GM10266 (cell line): ENCODE measurements at regions not wholly inside any gene's neighbourhood (a gene's known extent, or its start where the extent isn't known, plus 50 kb on each side); places are given as distances from the start of the nearest gene placed in this dataset.

ENCODE experiments used
- DNase-seq: peaks from one replicate; pipeline ENCODE4 v3.0.0; 2012; ENCODE audit errors: extremely low spot score
- TF ChIP-seq, protein P1 (sequence below): IDR thresholded peaks from 2 replicates; pipeline ENCODE4 v1.5.1; 2012; ENCODE audit warnings: mild to moderate bottlenecking, low read depth; ENCODE audit not compliant: control insufficient read depth, insufficient read depth; ENCODE audit errors: missing control alignments

DNA sequence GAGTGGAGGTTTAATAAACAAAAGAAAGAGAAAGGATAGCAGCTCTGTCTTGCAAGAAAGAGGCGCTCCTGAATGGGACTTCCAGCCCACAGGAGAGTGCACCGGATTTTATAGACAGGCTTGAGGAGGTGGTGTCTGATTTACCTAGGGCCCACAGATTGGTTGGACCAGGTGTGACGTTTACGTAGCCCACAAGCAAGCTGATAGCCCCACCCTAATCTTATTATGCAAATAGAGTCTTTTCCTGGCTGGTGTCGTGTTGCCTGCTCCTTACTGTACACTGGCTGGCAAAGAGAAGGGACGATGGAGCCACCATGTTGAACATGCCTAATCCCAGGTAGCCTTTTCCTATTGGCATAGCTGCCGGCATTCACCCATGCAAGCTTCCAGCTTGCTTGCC lies 319.7 kb upstream of the POM121L12 start:
- DNase-seq = no peak
- TF ChIP-seq, protein P1, sequence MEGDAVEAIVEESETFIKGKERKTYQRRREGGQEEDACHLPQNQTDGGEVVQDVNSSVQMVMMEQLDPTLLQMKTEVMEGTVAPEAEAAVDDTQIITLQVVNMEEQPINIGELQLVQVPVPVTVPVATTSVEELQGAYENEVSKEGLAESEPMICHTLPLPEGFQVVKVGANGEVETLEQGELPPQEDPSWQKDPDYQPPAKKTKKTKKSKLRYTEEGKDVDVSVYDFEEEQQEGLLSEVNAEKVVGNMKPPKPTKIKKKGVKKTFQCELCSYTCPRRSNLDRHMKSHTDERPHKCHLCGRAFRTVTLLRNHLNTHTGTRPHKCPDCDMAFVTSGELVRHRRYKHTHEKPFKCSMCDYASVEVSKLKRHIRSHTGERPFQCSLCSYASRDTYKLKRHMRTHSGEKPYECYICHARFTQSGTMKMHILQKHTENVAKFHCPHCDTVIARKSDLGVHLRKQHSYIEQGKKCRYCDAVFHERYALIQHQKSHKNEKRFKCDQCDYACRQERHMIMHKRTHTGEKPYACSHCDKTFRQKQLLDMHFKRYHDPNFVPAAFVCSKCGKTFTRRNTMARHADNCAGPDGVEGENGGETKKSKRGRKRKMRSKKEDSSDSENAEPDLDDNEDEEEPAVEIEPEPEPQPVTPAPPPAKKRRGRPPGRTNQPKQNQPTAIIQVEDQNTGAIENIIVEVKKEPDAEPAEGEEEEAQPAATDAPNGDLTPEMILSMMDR = no peak

DNA sequence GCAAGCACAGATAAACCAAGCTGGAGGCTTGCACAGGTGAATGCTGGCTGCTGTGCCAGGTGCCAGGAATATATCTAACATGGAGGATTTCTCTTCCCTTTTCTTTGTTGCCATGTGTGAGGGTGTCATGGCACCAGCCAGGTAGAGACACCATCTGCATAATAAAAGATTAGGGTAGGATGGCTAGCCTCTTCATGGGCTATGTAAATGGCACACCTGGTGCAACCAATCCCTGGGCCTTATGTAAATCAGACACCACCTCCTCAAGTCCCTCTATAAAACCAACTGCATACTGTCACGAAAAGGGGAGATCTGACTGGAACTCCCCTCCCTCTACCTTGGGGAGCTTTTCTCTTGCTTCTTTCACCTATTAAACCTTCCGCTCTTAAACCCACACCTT lies 322.5 kb upstream of the POM121L12 start:
- no peak for DNase-seq
- TF ChIP-seq, protein P1 = no peak

DNA sequence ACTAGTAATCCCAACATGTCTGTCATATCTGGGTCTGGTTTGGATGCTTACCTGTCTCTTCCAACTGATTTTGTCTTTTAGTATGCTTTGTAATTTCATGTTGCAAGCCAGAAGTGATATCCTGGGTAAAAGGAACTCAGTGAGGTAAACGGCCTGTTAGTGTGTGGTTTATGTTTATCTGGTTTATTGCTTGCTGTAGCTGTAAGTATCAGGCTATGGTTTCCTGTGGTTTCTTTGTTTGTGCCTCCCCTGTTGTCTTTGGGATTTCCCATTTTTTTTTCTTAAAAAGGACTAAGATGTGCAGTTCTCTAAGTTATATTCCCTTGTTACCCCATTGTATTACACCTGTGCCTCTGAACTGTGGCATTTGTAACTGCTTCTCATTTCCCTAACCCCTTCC lies 323.5 kb upstream of the POM121L12 start:
- no peak for DNase-seq
- TF ChIP-seq, protein P1 = no peak

DNA sequence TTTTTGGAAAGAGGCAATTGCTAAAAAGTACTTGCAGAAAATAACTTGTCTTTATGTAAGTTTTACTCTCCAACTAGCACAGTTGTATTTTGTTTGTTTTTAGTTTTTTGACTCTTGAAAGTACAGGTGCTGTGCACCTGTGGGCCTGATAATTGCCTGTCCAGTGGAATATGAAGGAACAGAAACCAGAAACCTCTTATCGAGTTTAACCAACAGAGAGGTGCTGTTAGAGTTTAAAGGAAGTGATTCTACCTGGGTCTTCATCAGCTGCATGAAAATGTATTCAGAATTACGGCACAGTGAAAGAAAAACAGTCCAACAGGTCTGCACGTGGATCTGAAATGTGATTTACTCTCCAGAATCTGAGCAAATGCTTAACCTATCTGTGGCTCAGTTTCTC lies 326.6 kb upstream of the POM121L12 start:
- DNase-seq = no peak
- TF ChIP-seq, protein P1 = no peak

DNA sequence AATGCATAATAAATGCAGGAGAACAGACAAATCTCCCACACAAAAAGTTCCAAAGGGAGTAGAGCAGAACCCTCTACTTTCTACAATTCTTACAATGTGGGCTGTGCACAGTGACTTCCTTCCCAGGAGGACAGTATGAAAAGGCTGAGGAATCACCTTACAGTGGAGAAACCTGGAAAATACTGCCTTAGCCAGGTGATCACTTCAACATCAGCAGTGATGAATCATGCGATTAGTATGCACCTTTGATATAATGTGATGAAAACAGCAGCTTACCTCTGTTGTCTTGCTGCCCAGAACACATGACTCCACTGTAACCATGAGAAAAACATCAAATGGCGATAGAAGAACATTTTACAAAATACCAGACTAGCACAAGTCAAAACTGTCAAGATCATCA lies 329.7 kb upstream of the POM121L12 start:
- DNase-seq = no peak
- TF ChIP-seq, protein P1 = no peak

DNA sequence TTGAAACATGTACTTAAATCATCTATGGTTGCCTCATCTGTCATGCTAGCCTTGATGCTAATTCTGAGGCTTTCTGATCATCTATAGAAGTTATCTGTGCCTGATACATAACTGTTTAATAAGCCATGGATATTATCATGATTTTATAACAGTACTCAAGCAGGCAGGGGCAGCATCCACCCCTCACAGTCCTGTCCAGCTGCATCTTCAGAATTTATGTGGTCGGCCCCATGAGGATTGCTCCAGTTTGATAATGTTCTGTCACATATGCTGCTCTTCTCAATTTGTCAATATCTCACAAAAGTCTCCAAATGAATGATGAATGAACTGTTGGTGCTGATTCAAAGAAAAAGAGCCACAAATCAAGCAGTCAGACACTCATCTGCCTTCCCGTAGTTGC lies 335.1 kb upstream of the POM121L12 start:
- TF ChIP-seq, protein P1 = no peak
- no peak for DNase-seq

DNA sequence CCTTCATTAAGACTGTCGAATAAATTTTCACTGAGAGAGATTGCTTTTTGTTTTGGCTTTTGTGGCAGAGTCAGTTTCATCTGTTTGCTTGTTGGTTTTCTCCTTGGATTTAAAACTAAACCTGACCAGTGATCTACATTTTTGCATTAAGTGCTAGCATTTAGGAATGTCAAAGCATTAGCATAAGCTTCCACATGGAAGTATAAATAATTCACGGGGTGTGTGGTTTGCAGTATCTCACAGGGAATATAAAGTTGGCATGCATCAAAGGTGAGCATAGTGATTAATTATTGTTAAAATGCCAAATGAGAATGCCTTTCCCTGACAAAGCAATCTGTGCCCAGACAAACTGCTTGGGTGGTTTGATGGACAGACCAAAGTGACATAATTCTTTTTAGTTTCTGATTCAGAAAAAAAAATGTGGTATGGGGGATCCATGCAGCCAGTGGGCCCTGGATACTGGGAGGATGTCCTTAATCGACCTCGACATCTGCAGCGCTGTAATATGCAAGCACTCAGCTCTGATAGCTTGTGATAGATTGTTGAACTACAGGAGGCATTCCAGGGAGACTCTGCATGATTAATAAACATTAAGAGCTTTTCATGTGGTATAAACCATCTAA lies 339.3 kb upstream of the POM121L12 start:
- DNase-seq = no peak
- TF ChIP-seq, protein P1 = no peak
